Aorta (tissue), 5 donors: ENCODE measurements at regions not wholly inside any gene's neighbourhood (a gene's known extent, or its start where the extent isn't known, plus 50 kb on each side); places are given as distances from the start of the nearest gene placed in this dataset.
"Not testable (repeated sequence)": the region's sequence is repeated elsewhere in the genome, so short reads cannot be mapped to it uniquely, and the experiment has no call there.

Source experiments
- ATAC-seq: fragments of 200-7000 bp; cut with Tn5 transposase; one replicate; pipeline ENCODE4 v1.9.1; 2022; ENCODE audit warnings: moderate library complexity; ENCODE audit not compliant: low FRiP score
- DNase-seq, 2 donors: peaks; one replicate each; pipeline ENCODE4 v3.0.0-alpha.2; 2020
- H3K27ac ChIP-seq, 2 donors: one replicate each; pipeline ENCODE4 v1.5.1; 2013; ENCODE audit warnings: low read length in 2 of 2, mild to moderate bottlenecking in 2 of 2, moderate library complexity in 2 of 2, control low read depth in 1 of 2, inconsistent platforms in 1 of 2, low read depth in 1 of 2
- H3K27me3 ChIP-seq, 2 donors: one replicate each; pipeline ENCODE4 v1.6.1; 2013; ENCODE audit warnings: control low read depth in 1 of 2, low read length in 1 of 2, mild to moderate bottlenecking in 1 of 2, moderate library complexity in 1 of 2; ENCODE audit not compliant: insufficient read depth in 2 of 2, control insufficient read depth in 1 of 2
- H3K36me3 ChIP-seq, 2 donors: one replicate each; pipeline ENCODE4 v1.6.1; 2013; ENCODE audit warnings: control low read depth in 1 of 2, low read length in 1 of 2, mild to moderate bottlenecking in 1 of 2; ENCODE audit not compliant: insufficient read depth in 2 of 2, control insufficient read depth in 1 of 2
- H3K4me1 ChIP-seq, 2 donors: one replicate each; pipeline ENCODE4 v1.6.1; 2013; ENCODE audit warnings: low read length in 2 of 2, control low read depth in 1 of 2, mild to moderate bottlenecking in 1 of 2, moderate library complexity in 1 of 2; ENCODE audit not compliant: insufficient read depth in 2 of 2, control insufficient read depth in 1 of 2
- H3K4me3 ChIP-seq, 2 donors: one replicate each; pipeline ENCODE4 v1.5.1; 2013; ENCODE audit warnings: low read length in 2 of 2, control low read depth in 1 of 2, mild to moderate bottlenecking in 1 of 2
- H3K9me3 ChIP-seq: one replicate; pipeline ENCODE4 v1.6.1; 2013; ENCODE audit warnings: mild to moderate bottlenecking, low read length; ENCODE audit not compliant: control insufficient read depth
- WGBS, 2 donors: extraction: QIAGEN DNeasy Blood & Tissue Kit; methylation state at CpG; one replicate each; pipeline ENCODE4 v1.1.7; 2013; 5-methylcytosine and 5-hydroxymethylcytosine counted together
- intact Hi-C, 2 donors: fragments of 100-400 bp; cut with DNase I; formaldehyde crosslinking; loops; one replicate each; pipeline versions ENCODE4 v1.14.2 to v1.15.0; 2022
- donor health status: healthy with polysubstance abuse.
- donor health status: Bipolar disorder and iron deficiency.
- donor health status: DM: no; HTN: no; CAD: no.
- donor health status: DM: no; HTN: no; CAD: no.
- donor health status: DM: yes; HTN: yes; CAD: no.

- WGBS, 2 donors = 89 to 90% methylated on average over 12 of the region's 12 CpGs
- intact Hi-C loops, ATAC-seq, H3K27me3 ChIP-seq, H3K9me3 ChIP-seq, H3K36me3 ChIP-seq, H3K27ac ChIP-seq, H3K4me3 ChIP-seq, DNase-seq, H3K4me1 ChIP-seq: not testable (repeated sequence)
Measured at GRCh38 chr20:26133794-26134193, 437.1 kb upstream of the ZNF337 start.

GRCh38 chr20:26120920-26121319 is 424.3 kb upstream of the ZNF337 start:
- intact Hi-C loops, DNase-seq, H3K27ac ChIP-seq, H3K4me1 ChIP-seq, H3K36me3 ChIP-seq, H3K4me3 ChIP-seq, H3K27me3 ChIP-seq, ATAC-seq, H3K9me3 ChIP-seq: not testable (repeated sequence)
- 72 to 77% methylated on average over 2 of the region's 2 CpGs for WGBS, 2 donors

GRCh38 chr20:26094498-26094897 is 397.8 kb upstream of the ZNF337 start:
- H3K9me3 ChIP-seq, ATAC-seq, intact Hi-C loops, H3K27me3 ChIP-seq, DNase-seq, H3K36me3 ChIP-seq, H3K4me1 ChIP-seq, H3K27ac ChIP-seq, H3K4me3 ChIP-seq: not testable (repeated sequence)
- 75 to 88% methylated on average over 1 of the region's 1 CpG for WGBS, 2 donors

- H3K27me3 ChIP-seq, H3K27ac ChIP-seq, H3K4me1 ChIP-seq, intact Hi-C loops, ATAC-seq, H3K36me3 ChIP-seq, H3K4me3 ChIP-seq, DNase-seq, H3K9me3 ChIP-seq: not testable (repeated sequence)
- 65 to 79% methylated on average over 7 of the region's 7 CpGs for WGBS, 2 donors
Measured at GRCh38 chr20:26091921-26092320, 395.3 kb upstream of the ZNF337 start.

GRCh38 chr20:26086195-26086594 is 389.5 kb upstream of the ZNF337 start:
- H3K27me3 ChIP-seq, intact Hi-C loops, H3K27ac ChIP-seq, DNase-seq, H3K4me1 ChIP-seq, ATAC-seq, H3K4me3 ChIP-seq, H3K9me3 ChIP-seq, H3K36me3 ChIP-seq: not testable (repeated sequence)
- WGBS, 2 donors = 82% methylated on average over 3 of the region's 5 CpGs; no CpG with 5 or more reads in 1 of the 2 donors

GRCh38 chr20:26073972-26074371 is 377.3 kb upstream of the ZNF337 start:
- H3K9me3 ChIP-seq, H3K27me3 ChIP-seq, H3K4me1 ChIP-seq, DNase-seq, H3K27ac ChIP-seq, H3K4me3 ChIP-seq, H3K36me3 ChIP-seq, intact Hi-C loops, ATAC-seq: not testable (repeated sequence)
- 83 to 91% methylated on average over 4 of the region's 4 CpGs for WGBS, 2 donors

GRCh38 chr20:26059324-26059723 is 362.7 kb upstream of the ZNF337 start:
- H3K4me1 ChIP-seq, H3K9me3 ChIP-seq, ATAC-seq, DNase-seq, H3K27me3 ChIP-seq, H3K27ac ChIP-seq, H3K4me3 ChIP-seq, H3K36me3 ChIP-seq, intact Hi-C loops: not testable (repeated sequence)
- WGBS, 2 donors = no CpG with 5 or more reads among the region's 28 CpGs

- H3K9me3 ChIP-seq, ATAC-seq, H3K36me3 ChIP-seq, intact Hi-C loops, DNase-seq, H3K4me3 ChIP-seq, H3K27ac ChIP-seq, H3K4me1 ChIP-seq, H3K27me3 ChIP-seq: not testable (repeated sequence)
- no CpG with 5 or more reads among the region's 10 CpGs for WGBS, 2 donors
Measured at GRCh38 chr20:26058446-26058845, 361.8 kb upstream of the ZNF337 start.

GRCh38 chr20:26057135-26057752 is 360.6 kb upstream of the ZNF337 start:
- H3K27ac ChIP-seq, DNase-seq, H3K9me3 ChIP-seq, H3K27me3 ChIP-seq, H3K4me3 ChIP-seq, H3K36me3 ChIP-seq, intact Hi-C loops, H3K4me1 ChIP-seq: not testable (repeated sequence)
- WGBS, 2 donors = no CpG with 5 or more reads among the region's 41 CpGs
- ATAC-seq = peak; percentile 54
